ENCODE measurements at regions not wholly inside any gene's neighbourhood (a gene's known extent, or its start where the extent isn't known, plus 50 kb on each side); places are given as distances from the start of the nearest gene placed in this dataset.
A peak's percentile ranks its signal among the peaks of the same experiment; 100 is the strongest.
"Not testable (repeated sequence)": the region's sequence is repeated elsewhere in the genome, so short reads cannot be mapped to it uniquely, and the experiment has no call there.

GRCh38 chr21:15659753-15660422 is 69.9 kb upstream of the USP25 start:
- TF ChIP-seq, protein P1, sequence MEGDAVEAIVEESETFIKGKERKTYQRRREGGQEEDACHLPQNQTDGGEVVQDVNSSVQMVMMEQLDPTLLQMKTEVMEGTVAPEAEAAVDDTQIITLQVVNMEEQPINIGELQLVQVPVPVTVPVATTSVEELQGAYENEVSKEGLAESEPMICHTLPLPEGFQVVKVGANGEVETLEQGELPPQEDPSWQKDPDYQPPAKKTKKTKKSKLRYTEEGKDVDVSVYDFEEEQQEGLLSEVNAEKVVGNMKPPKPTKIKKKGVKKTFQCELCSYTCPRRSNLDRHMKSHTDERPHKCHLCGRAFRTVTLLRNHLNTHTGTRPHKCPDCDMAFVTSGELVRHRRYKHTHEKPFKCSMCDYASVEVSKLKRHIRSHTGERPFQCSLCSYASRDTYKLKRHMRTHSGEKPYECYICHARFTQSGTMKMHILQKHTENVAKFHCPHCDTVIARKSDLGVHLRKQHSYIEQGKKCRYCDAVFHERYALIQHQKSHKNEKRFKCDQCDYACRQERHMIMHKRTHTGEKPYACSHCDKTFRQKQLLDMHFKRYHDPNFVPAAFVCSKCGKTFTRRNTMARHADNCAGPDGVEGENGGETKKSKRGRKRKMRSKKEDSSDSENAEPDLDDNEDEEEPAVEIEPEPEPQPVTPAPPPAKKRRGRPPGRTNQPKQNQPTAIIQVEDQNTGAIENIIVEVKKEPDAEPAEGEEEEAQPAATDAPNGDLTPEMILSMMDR (IDR thresholded peaks at IDR 0.05; ENCODE audit: extremely low read depth, insufficient read depth, missing control alignments), result no peak
- in situ Hi-C loops (cut with MboI; ENCODE audit: low pct_unique_long_range_greater_than_20kb, low sequenced_read_pairs, unreplicated experiment), result no loop called here
- DNase-seq (ENCODE audit: low spot score), result no peak

DNA sequence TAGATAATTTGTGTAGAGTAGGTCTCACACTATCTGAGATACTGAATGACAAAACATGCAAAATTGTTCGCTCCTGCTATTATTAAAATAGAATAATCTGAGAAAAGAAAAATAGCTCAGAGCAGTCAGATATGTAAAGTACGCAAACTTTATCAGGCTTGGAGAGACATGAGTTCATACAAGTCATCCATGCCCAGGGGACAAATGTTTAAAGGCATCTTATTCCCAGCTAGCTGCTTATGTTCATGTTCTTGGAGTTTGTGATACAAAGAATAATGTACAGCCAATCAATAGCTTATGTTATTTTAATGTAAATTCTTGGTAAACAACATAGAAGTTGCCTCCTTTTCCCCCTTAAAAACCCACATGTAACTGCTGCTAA is 69.4 kb upstream of the USP25 start:
- no peak for DNase-seq (ENCODE audit: low spot score)
- TF ChIP-seq, protein P1 (IDR thresholded peaks at IDR 0.05; ENCODE audit: extremely low read depth, insufficient read depth, missing control alignments), result no peak
- in situ Hi-C loops (cut with MboI; ENCODE audit: low pct_unique_long_range_greater_than_20kb, low sequenced_read_pairs, unreplicated experiment), result no loop called here

GRCh38 chr21:15667010-15667409 is 62.8 kb upstream of the USP25 start:
- TF ChIP-seq, protein P1 (IDR thresholded peaks at IDR 0.05; ENCODE audit: extremely low read depth, insufficient read depth, missing control alignments), result no peak
- no peak for DNase-seq (ENCODE audit: low spot score)
- in situ Hi-C loops (cut with MboI; ENCODE audit: low pct_unique_long_range_greater_than_20kb, low sequenced_read_pairs, unreplicated experiment), result no loop called here

- in situ Hi-C loops (cut with MboI; ENCODE audit: low pct_unique_long_range_greater_than_20kb, low sequenced_read_pairs, unreplicated experiment), result no loop called here
- DNase-seq (ENCODE audit: low spot score), result no peak
- TF ChIP-seq, protein P1 (IDR thresholded peaks at IDR 0.05; ENCODE audit: extremely low read depth, insufficient read depth, missing control alignments), result no peak
Observed at GRCh38 chr21:15667819-15668218, 62.0 kb upstream of the USP25 start.

DNA sequence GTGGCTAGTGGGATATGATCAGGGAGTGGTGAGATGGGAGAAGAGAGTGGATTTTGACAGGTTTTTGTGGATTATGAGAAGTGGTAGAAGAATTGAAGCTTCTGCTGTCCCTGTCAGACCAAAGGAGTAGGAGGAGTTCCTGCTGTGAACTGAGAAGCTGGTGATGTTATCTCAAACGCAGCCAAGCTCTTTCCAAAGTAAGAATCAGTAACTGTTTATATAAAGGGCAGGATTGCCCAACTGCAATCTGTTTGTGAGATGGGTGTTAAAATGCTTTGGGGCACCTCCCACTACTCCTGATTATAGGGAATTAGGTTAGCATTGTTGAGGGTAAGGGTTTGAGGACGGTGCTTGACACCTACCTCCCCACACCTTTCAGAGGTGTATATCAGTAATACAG is 60.5 kb upstream of the USP25 start:
- DNase-seq (ENCODE audit: low spot score), result no peak
- in situ Hi-C loops (cut with MboI; ENCODE audit: low pct_unique_long_range_greater_than_20kb, low sequenced_read_pairs, unreplicated experiment), result no loop called here
- TF ChIP-seq, protein P1 (IDR thresholded peaks at IDR 0.05; ENCODE audit: extremely low read depth, insufficient read depth, missing control alignments), result no peak

- TF ChIP-seq, protein P1 (IDR thresholded peaks at IDR 0.05; ENCODE audit: extremely low read depth, insufficient read depth, missing control alignments), result no peak
- in situ Hi-C loops (cut with MboI; ENCODE audit: low pct_unique_long_range_greater_than_20kb, low sequenced_read_pairs, unreplicated experiment), result no loop called here
- DNase-seq (ENCODE audit: low spot score), result peak; percentile 29
Observed at GRCh38 chr21:15671188-15671587, 58.6 kb upstream of the USP25 start.

DNA sequence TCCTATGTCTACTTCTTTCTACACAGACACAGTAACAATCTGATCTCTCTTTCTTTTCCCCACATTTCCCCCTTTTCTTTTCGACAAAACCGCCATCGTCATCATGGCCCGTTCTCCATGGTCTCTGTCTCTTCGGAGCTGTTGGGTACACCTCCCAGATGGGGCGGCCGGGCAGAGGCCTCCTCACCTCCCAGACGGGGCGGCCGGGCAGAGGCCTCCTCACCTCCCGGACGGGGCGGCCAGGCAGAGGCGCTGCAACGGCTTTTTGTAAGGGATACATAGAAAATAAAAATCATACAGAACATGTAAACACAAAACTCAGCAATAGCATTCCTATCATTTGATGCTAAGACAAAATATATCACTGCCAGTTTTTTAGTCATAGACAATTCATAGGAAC is 57.2 kb upstream of the USP25 start:
- in situ Hi-C loops (cut with MboI; ENCODE audit: low pct_unique_long_range_greater_than_20kb, low sequenced_read_pairs, unreplicated experiment), result not testable (repeated sequence)

More for the DNA sequence above, 57.2 kb upstream of the USP25 start:
- not testable (repeated sequence) for DNase-seq (ENCODE audit: low spot score)
